Inflammatory macrophage (primary cell): ENCODE measurements at regions not wholly inside any gene's neighbourhood (a gene's known extent, or its start where the extent isn't known, plus 50 kb on each side); places are given as distances from the start of the nearest gene placed in this dataset.
A peak's percentile ranks its signal among the peaks of the same experiment; 100 is the strongest.

Experiments
- DNase-seq, 2 donors: peaks; one replicate each; pipeline ENCODE4 v3.0.0-alpha.2; 2020 to 2022

DNA sequence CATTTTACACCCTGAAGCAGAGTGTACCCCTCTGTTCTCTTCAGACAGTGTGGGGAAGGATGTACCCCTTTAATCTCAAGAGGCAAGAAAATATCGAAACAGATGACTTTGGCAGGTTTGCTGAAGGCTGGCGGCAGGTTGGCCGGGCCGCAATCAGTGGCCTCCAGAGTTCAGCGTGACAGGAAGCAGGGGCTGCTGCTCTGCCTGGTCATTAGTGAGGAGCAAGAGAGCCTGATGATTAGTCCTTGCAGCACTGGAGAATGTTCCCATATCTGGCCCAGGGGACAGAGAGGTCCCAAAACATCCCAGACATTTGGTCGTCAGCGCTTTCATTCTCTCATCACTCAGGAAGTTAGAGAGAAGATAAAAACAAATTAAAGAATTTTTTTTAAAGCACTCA lies 352.8 kb downstream of the SPRY1 start:
- DNase-seq = no peak

DNA sequence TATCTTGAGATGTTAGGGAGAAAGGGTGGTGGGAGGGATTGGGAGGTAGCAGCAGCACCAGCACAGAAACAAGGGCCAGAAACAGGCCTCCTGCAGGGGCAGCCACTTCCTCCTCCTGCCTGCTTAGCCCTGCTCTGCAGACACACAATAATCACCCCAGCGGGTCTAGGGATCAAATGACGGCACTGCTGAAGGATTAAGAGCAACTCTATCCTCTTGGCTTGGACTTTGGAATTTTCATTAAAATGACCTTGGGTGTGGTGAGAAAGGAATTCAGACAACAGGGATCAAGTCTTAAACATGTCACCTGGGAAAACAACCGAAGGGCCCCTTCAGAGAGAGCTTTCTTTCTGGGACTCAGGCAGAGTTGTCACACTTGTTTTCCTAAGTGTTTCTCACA lies 353.4 kb downstream of the SPRY1 start:
- no peak for DNase-seq

DNA sequence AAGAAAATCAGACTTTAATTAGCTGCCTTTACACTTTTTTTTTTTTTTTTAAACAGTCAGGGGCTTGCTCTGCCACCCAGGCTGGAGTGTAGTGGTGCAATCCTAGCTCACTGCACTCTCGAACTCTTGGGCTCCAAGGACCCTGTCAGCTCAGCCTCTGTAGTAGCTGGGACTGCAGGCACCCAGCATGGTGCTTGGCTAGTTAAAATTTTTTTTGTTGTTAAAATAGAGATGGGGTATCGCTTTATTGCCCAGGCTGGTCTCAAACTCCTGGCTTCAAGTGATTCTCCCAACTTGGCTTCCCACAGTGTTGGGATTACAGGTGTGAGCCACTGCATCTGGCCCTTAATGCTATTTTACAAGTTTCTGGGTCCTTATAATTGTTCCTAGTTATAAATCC lies 359.1 kb downstream of the SPRY1 start:
- DNase-seq = no peak

DNA sequence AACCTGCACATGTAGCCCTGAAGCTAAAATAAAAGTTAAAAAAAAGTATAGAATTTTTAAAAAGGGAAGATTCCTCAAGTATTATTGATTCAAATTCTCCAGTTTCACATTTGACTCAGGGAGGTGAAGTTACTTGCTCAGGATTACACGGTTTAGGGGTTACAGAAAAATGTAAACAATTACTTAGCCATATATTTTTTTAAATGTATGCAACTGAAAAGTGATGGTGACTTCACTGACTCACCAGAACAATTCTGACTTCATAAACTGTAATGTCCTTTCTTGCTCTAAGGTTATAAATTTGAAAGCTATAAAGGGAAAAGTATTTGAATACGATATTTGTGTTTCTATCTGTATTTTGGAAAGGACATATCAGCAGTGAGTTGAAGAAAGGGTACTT lies 371.2 kb downstream of the SPRY1 start:
- no peak for DNase-seq

DNA sequence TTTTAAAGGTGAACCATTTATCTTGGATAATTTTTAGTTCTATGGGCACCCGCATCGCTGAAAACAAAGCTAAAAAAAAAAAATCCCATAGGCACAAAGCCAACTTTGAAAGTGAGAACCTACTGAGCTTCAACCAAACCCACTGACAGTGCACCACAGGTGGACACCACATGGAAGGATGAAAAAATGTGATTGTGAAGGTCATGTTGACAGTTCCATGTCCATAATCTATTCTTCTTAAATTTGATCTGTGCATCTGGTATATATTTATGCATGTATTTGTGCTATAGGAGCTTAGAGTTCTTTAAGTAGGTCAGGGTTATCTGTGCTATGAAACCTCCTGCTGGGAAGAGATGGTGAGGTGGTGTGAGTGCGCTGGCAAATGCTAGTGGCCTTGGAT lies 374.3 kb downstream of the SPRY1 start:
- no peak for DNase-seq

DNA sequence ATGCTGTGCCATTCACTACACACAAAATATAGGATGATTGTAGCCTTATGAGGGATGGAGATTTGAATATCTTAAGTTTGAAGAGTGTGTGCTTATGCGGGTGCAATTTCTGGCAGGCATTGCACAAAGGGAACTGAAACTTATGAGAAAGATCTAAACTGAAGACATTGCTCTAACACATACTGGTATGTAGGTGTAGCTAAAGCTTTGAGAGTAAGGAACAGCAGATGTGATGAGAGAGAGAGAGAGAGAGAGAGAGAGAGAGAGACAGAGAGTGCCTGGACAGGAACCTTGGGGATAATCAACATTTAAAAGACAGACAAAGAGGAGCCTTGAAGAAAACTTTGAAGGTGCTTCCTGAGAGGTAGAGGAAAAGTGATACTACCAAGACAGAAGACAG lies 379.7 kb downstream of the SPRY1 start:
- DNase-seq = peak; percentile 45 to 46

DNA sequence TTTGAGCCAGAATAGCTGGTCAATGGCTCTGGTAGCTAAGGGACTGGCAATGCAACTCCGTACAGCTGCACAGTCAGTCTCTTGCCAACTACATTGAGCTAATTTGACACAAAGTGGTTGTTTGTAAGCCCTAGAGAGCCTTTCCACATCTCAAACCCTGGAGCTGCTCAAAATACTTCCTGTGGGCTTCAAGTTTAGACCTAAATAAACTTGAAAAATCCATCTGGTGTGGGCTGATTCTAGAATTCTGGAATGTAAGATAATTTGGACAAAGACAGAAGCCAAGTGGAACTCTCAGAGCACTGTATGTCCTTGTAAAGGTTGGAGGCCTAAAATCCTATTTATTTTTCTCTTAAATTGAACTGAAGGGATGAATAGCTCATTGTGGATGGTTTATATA lies 380.8 kb downstream of the SPRY1 start:
- DNase-seq = no peak

DNA sequence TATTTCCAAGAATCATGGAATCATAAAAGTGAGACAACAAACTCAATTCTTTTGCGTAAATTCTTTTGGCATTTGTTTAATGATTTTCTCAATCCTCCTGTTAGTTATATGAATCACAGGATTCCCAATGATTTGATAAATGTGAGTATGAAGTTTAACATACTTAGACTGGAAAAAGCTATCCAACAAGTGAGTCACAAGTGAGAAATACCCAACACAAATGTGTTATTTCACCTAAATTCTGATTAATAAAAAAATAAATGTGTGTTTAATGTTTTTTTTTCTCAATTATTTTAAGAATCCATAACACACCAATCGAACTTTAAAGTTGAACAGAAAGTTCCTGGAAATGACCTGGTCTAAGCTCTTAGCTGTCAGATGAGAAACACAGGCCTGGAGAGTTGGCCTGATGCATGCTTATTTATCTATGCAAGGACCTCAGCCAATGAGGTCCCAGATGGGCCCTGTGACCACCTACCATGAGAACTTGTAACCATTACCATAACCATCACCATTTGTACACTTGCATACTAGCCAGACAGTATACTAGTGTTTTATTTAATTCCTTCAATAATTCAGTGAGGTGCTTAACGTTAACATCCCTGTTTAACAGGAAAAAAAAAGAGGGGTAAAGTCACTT lies 386.7 kb downstream of the SPRY1 start:
- no peak for DNase-seq

DNA sequence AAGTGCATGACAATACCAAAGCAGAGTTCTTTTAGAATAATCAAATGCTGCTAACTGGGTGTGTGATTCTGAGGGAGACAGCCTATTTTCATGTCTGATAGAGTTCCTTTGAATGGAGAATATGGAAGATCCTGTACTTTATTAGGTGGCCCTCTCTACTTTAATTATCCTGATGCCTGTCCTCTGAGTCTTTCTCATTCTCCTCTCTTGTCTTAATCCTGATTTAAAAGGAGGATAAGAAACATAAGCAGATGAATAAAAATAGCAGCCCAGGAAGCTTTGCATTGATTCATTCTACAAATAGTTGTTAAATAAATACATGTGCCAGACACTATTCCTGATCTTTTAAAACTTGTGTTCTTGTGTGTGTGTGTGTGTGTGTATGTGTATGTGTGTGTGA lies 387.3 kb downstream of the SPRY1 start:
- DNase-seq = no peak

DNA sequence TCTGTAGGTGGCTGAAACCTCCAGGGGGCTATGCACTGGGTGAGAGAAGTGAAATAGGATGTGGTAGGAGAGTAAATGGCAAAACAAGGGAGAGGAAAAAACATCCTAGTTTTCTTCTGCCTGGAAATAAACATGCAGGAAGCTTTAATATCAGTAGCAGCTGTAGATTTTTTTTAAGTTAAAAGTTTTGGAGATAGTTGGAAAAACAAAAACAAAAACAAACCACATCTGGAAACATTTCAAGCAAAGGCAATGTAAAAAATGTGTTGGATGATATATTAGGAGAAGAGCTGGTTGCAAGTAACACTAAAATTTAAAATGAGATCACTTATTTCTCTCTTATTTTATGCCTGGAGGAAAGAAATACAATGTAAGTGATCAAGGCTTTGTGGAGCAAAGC lies 388.0 kb downstream of the SPRY1 start:
- no peak for DNase-seq

DNA sequence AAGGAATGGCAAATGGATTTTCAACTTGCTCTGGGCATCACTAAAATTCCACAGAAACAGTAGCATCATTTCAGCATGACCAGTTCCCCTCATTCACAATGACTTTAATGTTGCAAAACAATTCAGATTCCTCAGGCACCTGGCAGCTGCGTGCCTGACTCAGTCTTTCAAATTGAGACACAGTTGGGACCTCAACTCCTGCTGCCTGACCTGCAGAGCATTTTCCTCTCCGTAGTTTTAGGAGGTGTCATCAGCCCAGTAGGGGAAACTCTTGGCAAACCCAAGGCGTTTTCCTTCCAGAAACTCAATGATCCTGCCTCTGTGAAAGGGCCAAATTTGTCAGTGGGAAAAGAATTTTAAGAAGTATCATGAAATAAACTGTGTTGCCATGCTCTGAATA lies 388.9 kb downstream of the SPRY1 start:
- DNase-seq = no peak

DNA sequence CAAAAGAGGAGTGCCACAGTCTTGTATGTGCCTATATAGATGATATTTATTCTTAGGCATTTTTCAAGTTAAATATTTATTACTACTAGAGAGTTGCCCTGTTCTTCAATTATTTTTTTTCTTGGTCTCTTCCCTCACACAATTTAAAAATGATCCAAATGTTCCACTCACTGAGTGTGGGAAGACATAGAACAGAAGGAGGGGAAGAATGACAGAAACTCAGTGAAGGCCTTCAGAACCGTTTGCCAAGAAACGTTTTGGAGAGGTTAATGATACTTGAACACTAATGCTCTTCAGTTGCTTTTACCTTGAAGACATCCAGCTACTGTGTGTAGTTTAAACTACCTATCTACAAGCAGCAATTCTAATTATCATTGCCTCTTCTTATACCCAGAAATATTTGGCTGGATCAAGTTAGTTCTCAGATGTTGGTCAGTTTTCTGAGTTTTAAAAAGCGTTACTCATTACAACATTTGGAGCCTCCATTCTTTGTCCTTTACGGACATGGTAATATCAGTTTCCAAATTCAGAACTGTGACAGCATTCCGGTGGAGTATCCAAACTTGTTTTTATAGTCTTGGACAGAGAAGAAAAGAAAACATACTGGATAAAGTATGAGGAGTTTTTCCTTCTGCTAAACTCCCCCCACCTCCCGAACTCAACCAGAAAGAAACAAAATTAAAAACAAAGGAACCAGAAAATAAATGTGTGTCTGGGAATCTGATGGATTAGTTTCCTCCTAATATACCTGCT lies 389.7 kb downstream of the SPRY1 start:
- DNase-seq = no peak

DNA sequence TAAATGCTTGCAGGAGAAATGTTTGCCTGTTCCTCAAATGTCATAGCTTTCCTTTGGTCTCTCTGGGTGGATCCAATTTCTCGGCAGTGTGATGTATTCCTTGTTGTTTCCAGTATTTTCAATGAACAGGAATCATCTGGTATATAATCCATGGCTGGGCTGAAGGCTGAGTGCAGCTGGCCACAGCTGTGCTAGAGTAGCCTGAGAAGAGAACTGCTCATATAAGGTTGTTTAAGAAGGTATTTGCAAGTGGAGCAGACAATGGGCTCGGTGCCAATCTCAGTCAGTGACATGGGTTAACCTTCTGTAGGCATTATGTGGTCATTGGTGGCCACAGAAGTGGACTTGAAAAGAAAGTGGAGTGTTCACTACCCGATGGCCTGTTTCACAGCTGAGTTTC lies 390.3 kb downstream of the SPRY1 start:
- no peak for DNase-seq

DNA sequence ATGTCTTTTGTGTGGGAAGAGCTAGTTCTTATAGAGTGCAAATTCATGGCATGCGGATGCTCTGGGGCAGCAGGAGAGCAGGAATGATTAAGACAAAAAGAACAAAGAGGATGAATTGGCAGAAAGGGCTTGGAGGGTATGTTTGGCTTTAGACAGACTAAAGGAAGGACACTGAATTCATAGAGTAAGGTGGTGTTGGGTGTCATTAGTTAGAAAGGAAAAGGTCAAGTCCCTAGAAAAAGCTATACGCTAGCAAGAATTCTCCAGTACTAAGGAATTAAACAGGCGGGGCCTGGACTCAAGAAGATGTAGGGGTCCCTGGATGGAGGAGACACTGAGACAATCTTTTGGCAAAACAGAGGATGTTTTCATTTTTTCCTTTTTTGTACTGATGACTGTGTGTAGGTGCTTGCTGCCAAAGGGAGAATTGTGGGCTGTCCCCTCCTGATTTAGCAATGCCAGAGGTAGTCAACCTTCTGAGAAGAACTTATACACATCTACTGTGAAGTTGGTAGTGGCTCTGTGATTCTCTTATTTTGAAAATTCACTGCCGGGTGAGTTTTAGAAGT lies 391.0 kb downstream of the SPRY1 start:
- DNase-seq = no peak

DNA sequence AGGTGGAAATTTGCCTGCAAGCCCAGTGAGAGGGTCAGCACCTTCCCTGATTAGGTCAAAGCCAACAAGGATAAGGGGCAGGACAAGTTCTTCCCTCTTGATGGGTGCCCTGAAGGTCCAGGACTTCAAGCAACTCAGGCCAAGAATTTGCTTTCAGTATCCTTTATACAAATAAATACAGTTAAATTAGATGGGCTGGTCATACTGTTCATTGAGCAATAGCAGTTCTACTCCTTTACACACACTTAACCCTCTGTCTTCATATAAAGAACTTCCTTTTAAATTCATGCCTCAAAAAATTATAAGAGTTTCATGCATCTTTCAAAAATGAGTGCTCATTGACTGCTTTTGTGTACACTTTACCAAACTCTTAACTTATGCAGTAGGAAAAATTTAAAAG lies 392.0 kb downstream of the SPRY1 start:
- DNase-seq = no peak

DNA sequence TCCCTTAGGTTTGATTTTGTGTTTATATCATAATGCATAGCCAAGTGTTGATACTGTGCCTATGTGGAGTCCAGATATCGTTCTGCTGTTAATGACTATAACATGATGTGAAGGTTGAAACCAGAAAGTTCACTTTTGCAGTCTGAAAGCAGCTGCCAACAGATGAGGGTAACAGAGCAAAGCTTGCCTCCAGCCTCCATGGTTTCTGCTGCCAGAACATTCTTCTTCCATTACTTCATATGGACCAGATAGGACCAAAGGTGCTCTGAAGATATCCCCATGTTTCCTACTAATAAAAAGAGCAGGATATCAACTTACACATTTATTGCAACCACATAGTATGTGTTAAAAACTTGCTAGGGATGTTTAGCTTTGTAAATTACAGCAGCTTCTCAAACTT lies 394.1 kb downstream of the SPRY1 start:
- DNase-seq = no peak

DNA sequence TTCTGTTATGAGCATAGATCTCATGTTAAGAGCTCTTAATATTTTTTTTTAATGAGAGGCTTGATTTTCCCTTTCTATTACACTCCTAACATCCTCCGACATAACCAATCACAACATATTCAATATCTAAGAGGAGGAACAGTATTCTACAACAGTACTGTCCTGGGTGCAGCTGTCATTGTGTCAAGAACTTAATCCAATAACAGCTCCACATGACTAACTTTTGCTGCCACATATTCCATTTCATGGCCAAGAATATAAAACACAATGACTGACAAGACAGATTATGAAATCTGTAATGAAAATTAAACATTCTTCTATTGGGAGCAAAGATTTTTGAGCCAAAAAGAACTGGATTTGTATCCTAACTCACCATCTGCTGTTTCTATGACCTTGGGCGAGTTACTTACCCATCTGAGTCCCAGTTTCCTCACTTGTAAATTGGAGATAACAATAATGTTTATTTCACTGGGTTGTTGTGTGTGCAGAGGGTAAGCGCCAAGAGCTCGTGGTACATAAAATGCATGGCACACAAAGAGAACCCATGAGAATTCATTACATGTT lies 405.6 kb downstream of the SPRY1 start:
- DNase-seq = no peak

DNA sequence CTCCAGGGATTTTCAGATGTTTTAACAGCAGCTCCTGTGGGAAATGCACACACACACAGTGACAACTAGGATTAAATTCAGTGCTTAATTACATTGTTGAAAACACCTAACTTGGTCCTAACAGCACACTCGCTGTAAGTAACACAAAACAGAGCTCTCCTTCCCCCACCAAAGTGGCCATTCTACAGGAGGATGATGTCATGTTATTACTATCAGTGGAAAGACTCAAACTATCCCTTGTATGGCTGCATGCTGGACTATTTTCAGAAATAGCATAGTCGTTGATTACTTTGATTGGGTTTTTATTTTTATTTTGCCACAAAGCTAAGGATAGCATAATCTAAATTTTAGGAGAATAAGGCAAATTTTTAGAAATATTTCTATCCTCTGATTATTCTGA lies 406.3 kb downstream of the SPRY1 start:
- no peak for DNase-seq

DNA sequence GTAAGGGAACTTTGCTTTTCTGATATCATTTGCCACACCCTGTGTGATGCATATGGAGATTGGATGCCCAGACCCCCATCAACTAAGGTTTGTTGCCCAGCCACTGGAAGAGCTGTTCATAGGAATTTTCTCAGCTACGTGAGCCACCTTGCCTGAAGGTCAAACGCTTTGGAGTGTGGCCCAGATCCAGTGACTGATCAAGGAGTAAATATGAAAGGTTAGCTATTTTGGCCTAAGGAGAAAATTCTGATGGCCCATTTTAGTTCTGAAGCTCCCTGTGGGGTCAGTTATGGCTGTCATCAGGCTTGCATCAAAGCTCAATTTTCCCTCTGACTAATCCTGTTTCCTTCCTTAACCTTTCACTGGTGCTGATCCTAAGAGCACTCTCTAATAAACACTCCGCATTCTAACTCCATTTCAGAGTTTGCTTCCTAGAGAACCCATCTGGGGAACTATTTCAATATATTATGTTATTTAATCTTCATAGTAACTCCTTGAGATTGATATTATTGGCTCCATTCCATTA lies 407.7 kb downstream of the SPRY1 start:
- no peak for DNase-seq

DNA sequence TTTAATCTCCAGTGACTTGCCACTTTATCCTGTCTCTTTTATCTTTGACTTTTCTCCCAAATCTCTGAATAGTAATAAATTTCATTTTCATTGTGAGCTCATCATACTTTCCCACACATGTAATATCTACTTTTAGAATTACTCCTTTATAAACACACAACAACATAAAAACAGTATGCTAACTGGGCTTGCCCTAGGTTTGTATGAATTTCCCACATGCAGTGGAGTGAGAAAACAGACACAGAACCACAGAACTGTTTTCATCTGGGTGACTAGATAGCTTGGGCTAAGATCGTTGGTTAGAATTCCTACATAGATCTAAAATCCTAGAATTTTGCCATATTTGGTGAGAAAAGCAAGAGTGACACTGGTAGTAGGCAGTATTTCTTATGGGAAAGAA lies 409.5 kb downstream of the SPRY1 start:
- no peak for DNase-seq

DNA sequence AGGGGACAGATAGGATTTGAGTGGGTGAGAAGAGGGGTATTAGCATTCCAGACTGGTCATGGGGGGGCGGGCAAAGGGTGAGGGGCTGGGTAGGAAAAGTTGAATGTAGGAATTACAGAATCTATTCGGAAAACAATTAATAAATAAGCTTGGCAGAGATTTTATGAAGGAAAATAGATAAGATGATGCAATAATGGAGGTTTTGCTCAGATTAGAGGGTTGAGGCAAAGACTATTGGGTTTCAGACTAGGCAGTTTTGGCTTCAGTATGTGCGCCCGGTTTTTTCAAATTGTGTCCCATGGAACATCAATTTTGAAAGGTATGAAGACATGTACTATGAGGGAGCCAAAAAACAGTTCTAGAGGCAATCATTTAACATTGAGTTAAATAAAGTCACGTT lies 410.6 kb downstream of the SPRY1 start:
- DNase-seq = no peak

DNA sequence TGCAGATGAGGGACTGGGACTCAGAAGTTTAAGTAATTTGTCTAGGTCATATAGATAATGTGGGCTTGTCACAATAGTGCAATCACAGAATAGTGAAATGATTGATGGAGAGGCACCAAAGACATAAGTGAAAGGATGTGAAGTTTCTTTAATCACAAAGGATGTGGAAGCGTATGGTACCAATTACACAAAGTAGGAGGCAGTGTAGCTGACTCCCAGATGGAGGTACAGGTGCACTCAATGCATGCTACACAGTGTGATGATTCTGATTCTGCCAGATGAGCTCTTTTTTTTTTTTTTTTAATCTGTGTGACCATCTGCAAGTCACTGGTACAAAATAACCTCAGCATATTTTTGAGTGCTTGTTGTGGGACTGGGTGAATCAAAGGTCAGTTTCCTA lies 411.3 kb downstream of the SPRY1 start:
- no peak for DNase-seq

DNA sequence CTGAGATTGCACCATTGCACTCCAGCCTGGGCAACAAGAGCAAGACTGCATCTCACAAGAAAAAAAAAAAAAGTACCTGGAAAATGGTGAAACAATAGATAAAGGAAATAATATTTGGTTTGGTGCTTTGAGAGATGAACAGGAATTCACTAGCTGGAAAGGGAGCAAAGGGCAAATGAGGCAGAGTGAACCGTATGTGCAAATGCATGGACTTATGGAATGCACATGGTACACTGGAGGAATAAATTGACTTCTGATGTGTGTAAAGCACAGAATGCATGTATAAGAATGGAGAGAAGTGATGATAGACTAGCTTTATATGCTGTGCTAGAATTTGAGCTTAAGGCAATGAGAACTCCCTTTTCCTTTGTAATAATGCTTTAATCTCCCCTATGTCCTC lies 413.3 kb downstream of the SPRY1 start:
- DNase-seq = no peak

DNA sequence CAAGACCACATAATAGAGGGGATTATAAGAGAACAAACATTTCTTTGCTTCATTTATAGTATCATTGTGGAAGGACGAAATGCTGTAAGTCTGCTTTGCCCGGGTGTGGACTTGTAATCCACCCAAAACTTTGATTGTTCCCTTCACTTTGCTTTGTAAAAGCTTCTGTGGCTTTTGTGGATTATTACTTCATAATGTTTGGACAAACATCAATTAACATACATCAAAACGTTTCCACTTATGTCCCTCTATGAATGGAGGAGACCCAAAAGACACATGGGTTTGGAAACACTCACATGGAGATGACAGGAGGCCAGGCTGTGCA lies 415.4 kb downstream of the SPRY1 start:
- no peak for DNase-seq
